ENCODE measurements at regions not wholly inside any gene's neighbourhood (a gene's known extent, or its start where the extent isn't known, plus 50 kb on each side); places are given as distances from the start of the nearest gene placed in this dataset.

DNA sequence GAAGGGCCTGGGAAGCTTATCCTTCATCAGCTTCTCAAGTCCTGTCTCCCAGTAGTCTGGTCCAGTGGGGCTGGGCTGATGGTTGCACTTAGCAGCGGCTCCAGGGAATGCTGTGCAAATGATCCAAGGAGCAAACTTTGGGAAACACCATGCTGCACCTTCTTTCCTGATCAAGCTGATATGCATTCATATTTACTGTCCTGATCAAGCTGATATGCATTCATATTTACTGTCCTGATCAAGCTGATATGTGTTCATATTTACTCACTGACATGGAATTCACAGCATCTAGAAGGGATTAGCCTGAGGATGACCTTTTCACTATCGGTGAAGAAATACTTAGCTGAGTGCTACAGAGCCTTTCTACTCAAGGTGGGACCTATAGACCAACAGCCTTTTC is 330.7 kb downstream of the BMPER start (continued):
- TF ChIP-seq E2F4 (CRISPR knock-in tag; IDR thresholded peaks at IDR 0.05; ENCODE audit: borderline replicate concordance, low read depth) (no peak), FOXP1 (CRISPR knock-in tag; IDR thresholded peaks at IDR 0.05; ENCODE audit: borderline replicate concordance) (no peak), TP53 (CRISPR knock-in tag; IDR thresholded peaks at IDR 0.05) (no peak), ATF1 (CRISPR knock-in tag; IDR thresholded peaks at IDR 0.05) (no peak), AR (CRISPR knock-in tag; IDR thresholded peaks at IDR 0.05) (no peak), ZNF232 (CRISPR knock-in tag; IDR thresholded peaks at IDR 0.05) (no peak)

- H3K4me3 Mint-ChIP-seq, result no peak overlapping the region
- peaks cover 12% of the 10 kb centered on the region for H3K9me3 Mint-ChIP-seq
- no peak overlapping the region for H3K27ac Mint-ChIP-seq
- DNase-seq (ENCODE audit: low spot score) (no peak), ATAC-seq (no peak)
- no peaks in the 10 kb centered on the region for H3K36me3 Mint-ChIP-seq
- ChIA-PET POLR2A (no interaction called here), CTCF (no interaction called here)
- no peaks in the 10 kb centered on the region for H3K27me3 Mint-ChIP-seq (ENCODE audit: low read depth)
- H3K4me1 Mint-ChIP-seq, result no peaks in the 10 kb centered on the region
- TF ChIP-seq CBFB (CRISPR knock-in tag; IDR thresholded peaks at IDR 0.05; ENCODE audit: low read depth), result no peak
- TF ChIP-seq JUN (CRISPR knock-in tag; IDR thresholded peaks at IDR 0.05), result no peak
- no peak for TF ChIP-seq ZNF416 (CRISPR knock-in tag; IDR thresholded peaks at IDR 0.05)
- no peak for TF ChIP-seq ZNF512 (CRISPR knock-in tag; IDR thresholded peaks at IDR 0.05; ENCODE audit: borderline replicate concordance)
- TF ChIP-seq STAT6 (CRISPR knock-in tag; conservative IDR thresholded peaks at IDR 0.05; ENCODE audit: low read depth), result no peak
- no peak for TF ChIP-seq JAZF1 (CRISPR knock-in tag; IDR thresholded peaks at IDR 0.05)
- no peak for TF ChIP-seq MXD4 (CRISPR knock-in tag; IDR thresholded peaks at IDR 0.05; ENCODE audit: borderline replicate concordance)
- no peak for TF ChIP-seq ZSCAN18 (CRISPR knock-in tag; IDR thresholded peaks at IDR 0.05)
- TF ChIP-seq, protein P1, sequence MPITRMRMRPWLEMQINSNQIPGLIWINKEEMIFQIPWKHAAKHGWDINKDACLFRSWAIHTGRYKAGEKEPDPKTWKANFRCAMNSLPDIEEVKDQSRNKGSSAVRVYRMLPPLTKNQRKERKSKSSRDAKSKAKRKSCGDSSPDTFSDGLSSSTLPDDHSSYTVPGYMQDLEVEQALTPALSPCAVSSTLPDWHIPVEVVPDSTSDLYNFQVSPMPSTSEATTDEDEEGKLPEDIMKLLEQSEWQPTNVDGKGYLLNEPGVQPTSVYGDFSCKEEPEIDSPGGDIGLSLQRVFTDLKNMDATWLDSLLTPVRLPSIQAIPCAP (CRISPR knock-in tag; IDR thresholded peaks at IDR 0.05), result no peak
- TF ChIP-seq AR (CRISPR knock-in tag; IDR thresholded peaks at IDR 0.05), result no peak
- TF ChIP-seq, protein P2, sequence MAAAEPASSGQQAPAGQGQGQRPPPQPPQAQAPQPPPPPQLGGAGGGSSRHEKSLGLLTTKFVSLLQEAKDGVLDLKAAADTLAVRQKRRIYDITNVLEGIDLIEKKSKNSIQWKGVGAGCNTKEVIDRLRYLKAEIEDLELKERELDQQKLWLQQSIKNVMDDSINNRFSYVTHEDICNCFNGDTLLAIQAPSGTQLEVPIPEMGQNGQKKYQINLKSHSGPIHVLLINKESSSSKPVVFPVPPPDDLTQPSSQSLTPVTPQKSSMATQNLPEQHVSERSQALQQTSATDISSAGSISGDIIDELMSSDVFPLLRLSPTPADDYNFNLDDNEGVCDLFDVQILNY (CRISPR knock-in tag; IDR thresholded peaks at IDR 0.05), result no peak
- no peak for TF ChIP-seq GRHL2 (CRISPR knock-in tag; IDR thresholded peaks at IDR 0.05; ENCODE audit: insufficient replicate concordance, severe bottlenecking)
- TF ChIP-seq, protein P3, sequence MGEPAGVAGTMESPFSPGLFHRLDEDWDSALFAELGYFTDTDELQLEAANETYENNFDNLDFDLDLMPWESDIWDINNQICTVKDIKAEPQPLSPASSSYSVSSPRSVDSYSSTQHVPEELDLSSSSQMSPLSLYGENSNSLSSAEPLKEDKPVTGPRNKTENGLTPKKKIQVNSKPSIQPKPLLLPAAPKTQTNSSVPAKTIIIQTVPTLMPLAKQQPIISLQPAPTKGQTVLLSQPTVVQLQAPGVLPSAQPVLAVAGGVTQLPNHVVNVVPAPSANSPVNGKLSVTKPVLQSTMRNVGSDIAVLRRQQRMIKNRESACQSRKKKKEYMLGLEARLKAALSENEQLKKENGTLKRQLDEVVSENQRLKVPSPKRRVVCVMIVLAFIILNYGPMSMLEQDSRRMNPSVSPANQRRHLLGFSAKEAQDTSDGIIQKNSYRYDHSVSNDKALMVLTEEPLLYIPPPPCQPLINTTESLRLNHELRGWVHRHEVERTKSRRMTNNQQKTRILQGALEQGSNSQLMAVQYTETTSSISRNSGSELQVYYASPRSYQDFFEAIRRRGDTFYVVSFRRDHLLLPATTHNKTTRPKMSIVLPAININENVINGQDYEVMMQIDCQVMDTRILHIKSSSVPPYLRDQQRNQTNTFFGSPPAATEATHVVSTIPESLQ (CRISPR knock-in tag; IDR thresholded peaks at IDR 0.05), result no peak
Observed at GRCh38 chr7:34236839-34237492, 331.6 kb downstream of the BMPER start.
